VCaP (cell line): ENCODE measurements at regions not wholly inside any gene's neighbourhood (a gene's known extent, or its start where the extent isn't known, plus 50 kb on each side); places are given as distances from the start of the nearest gene placed in this dataset.

Experiments
- H3K27ac ChIP-seq: fragments of 450-650 bp; 2 replicates; pipeline ENCODE4 v1.5.1; 2017
- CTCF ChIP-seq: fragments of 450-650 bp; conservative IDR thresholded peaks from 2 replicates; pipeline ENCODE4 v1.5.1; 2017; ENCODE audit warnings: mild to moderate bottlenecking, moderate library complexity

- H3K27ac ChIP-seq: no peak overlapping the region
- TF ChIP-seq CTCF: no peak
Measured at GRCh38 chr14:84535484-84535883, 994.5 kb upstream of the FLRT2 start.

- no peak overlapping the region for H3K27ac ChIP-seq
- no peak for TF ChIP-seq CTCF
Measured at GRCh38 chr14:84535976-84536375, 994.0 kb upstream of the FLRT2 start.

GRCh38 chr14:84541018-84541417 is 988.9 kb upstream of the FLRT2 start:
- H3K27ac ChIP-seq: no peak overlapping the region

GRCh38 chr14:84543859-84544258 is 986.1 kb upstream of the FLRT2 start:
- no peak for TF ChIP-seq CTCF
- H3K27ac ChIP-seq: no peak overlapping the region

More at GRCh38 chr14:84541018-84541417, 988.9 kb upstream of the FLRT2 start:
- TF ChIP-seq CTCF: no peak

- no peak for TF ChIP-seq CTCF
- H3K27ac ChIP-seq: no peak overlapping the region
Measured at GRCh38 chr14:84544486-84545131, 985.3 kb upstream of the FLRT2 start.

GRCh38 chr14:84546236-84546635 is 983.7 kb upstream of the FLRT2 start:
- TF ChIP-seq CTCF: no peak

GRCh38 chr14:84554136-84554535 is 975.8 kb upstream of the FLRT2 start:
- no peak for TF ChIP-seq CTCF
- no peak overlapping the region for H3K27ac ChIP-seq

More at GRCh38 chr14:84546236-84546635, 983.7 kb upstream of the FLRT2 start:
- no peak overlapping the region for H3K27ac ChIP-seq
